K562 (cell line): ENCODE measurements at regions not wholly inside any gene's neighbourhood (a gene's known extent, or its start where the extent isn't known, plus 50 kb on each side); places are given as distances from the start of the nearest gene placed in this dataset.

Experiments
- ATAC-seq: fragments of 200-7000 bp; cut with Tn5 transposase; 3 replicates; pipeline ENCODE4 v1.9.1; 2020; ENCODE audit warnings: moderate library complexity
- BruUV-seq: library from RNA; stranded (reverse); fragments of 400-500 nt; replicated peaks from 2 replicates; lab custom pipeline; 2021; lab: Mats Ljungman, UMichigan
- CTCF ChIA-PET: fragments of 300-600 bp; formaldehyde crosslinking; extraction: SDS; loops from one replicate; lab custom pipeline; 2021; ENCODE audit warnings: low intra/inter-chr PET ratio; lab: Yijun Ruan, JAX
- POLR2A ChIA-PET: fragments of 300-600, 350-650 bp; sonication (Branson Sonifier 250); formaldehyde crosslinking; extraction: SDS; loops from one replicate; lab custom pipeline; 2021; ENCODE audit warnings: antibody characterized with exemption, inconsistent platforms; lab: Yijun Ruan, JAX
- DNase-seq, 4 experiments: peaks; one replicate each; pipeline versions ENCODE4 v3.0.0 to v3.0.0-alpha.2; 2011 to 2018; ENCODE audit warnings: low spot score in 3 of 4, mixed read lengths in 3 of 4; ENCODE audit errors: extremely low read depth in 1 of 4
- FAIRE-seq: peaks from 2 replicates; lab custom pipeline; 2011; peaks lifted over from hg19 to GRCh38; lab: Jason Lieb, UNC
- H2AFZ ChIP-seq: 2 replicates; pipeline ENCODE4 v1.6.0; 2011; ENCODE audit warnings: low read depth, low read length, control low read depth, inconsistent platforms
- H3K27ac ChIP-seq: fragments of 200-600 bp; 3 replicates; pipeline ENCODE4 v1.8.0; 2011; ENCODE audit warnings: low read depth, mild to moderate bottlenecking, control low read depth, inconsistent platforms, low read length, moderate library complexity, mixed read lengths; ENCODE audit errors: extremely low read depth
- H3K27me3 ChIP-seq, 2 experiments: fragments of 300-600 bp in 1 of 2; 2 replicates in 1 of 2; 3 replicates in 1 of 2; pipeline versions ENCODE4 v1.6.0 to v1.8.0; 2011; ENCODE audit warnings: inconsistent platforms in 2 of 2, low read length in 2 of 2, mild to moderate bottlenecking in 1 of 2, mixed read lengths in 1 of 2, moderate library complexity in 1 of 2; ENCODE audit not compliant: control insufficient read depth in 2 of 2, insufficient read depth in 2 of 2
- H3K36me3 ChIP-seq: fragments of 300-600 bp; 3 replicates; pipeline ENCODE4 v1.8.0; 2011; ENCODE audit warnings: mild to moderate bottlenecking, low read length, inconsistent platforms; ENCODE audit not compliant: control insufficient read depth, insufficient read depth
- H3K4me1 ChIP-seq, 2 experiments: fragments of 200-600 bp in 1 of 2; replicated peaks in 1 of 2; 2 replicates in 1 of 2; 3 replicates in 1 of 2; pipeline versions ENCODE4 v1.5.1 to v1.8.0; 2011; ENCODE audit warnings: inconsistent platforms in 2 of 2, low read length in 2 of 2, mild to moderate bottlenecking in 1 of 2, mixed read lengths in 1 of 2, moderate library complexity in 1 of 2; ENCODE audit not compliant: control insufficient read depth in 2 of 2, insufficient read depth in 2 of 2
- H3K4me2 ChIP-seq: 2 replicates; pipeline ENCODE4 v1.6.1; 2011; ENCODE audit warnings: low read length, control low read depth, inconsistent platforms, mixed read lengths; ENCODE audit not compliant: insufficient read depth
- H3K4me3 ChIP-seq: fragments of 200-600 bp; sonication (generic), shearing (Covaris generic); 2 replicates; pipeline ENCODE4 v1.5.1; 2016; ENCODE audit warnings: control low read depth, inconsistent platforms
- H3K79me2 ChIP-seq: fragments of 200-600 bp; 3 replicates; pipeline ENCODE4 v1.8.0; 2011; ENCODE audit warnings: low read length, inconsistent platforms; ENCODE audit not compliant: control insufficient read depth, insufficient read depth
- H3K9ac ChIP-seq, 2 experiments: 2 replicates each; pipeline versions ENCODE4 v1.6.0 to v1.6.1; 2011; ENCODE audit warnings: low read depth in 2 of 2, low read length in 2 of 2, control low read depth in 1 of 2, inconsistent platforms in 1 of 2, mild to moderate bottlenecking in 1 of 2, mixed read lengths in 1 of 2; ENCODE audit not compliant: insufficient read depth in 1 of 2
- H3K9me1 ChIP-seq: one replicate; pipeline ENCODE4 v1.6.0; 2011; ENCODE audit warnings: inconsistent platforms, mild to moderate bottlenecking, low read length, moderate library complexity; ENCODE audit not compliant: control insufficient read depth, insufficient read depth
- H3K9me3 ChIP-seq: replicated peaks from 2 replicates; pipeline ENCODE4 v1.5.1; 2011; ENCODE audit warnings: low read depth, low read length, inconsistent platforms; ENCODE audit not compliant: control insufficient read depth, insufficient read depth
- H4K20me1 ChIP-seq: replicated peaks from 2 replicates; pipeline ENCODE4 v1.6.1; 2011; ENCODE audit warnings: low read length, inconsistent platforms, mixed read lengths; ENCODE audit not compliant: control insufficient read depth, insufficient read depth
- CBX3 ChIP-seq, 2 experiments: IDR thresholded peaks; 1 replicate in 1 of 2; 2 replicates in 1 of 2; pipeline ENCODE4 v1.6.1; 2012; ENCODE audit warnings: inconsistent platforms in 2 of 2, low read length in 2 of 2, borderline replicate concordance in 1 of 2, control low read depth in 1 of 2
- HCFC1 ChIP-seq: IDR thresholded peaks from 2 replicates; pipeline ENCODE4 v1.6.1; 2012; ENCODE audit warnings: low read depth, low read length, improper control_type of control experiment
- JUNB ChIP-seq: fragments of 450-650 bp; formaldehyde crosslinking; conservative IDR thresholded peaks from 2 replicates; pipeline ENCODE4 v1.4.0; 2020; ENCODE audit warnings: mild to moderate bottlenecking
- KAT7 ChIP-seq: sonication (generic); formaldehyde crosslinking; IDR thresholded peaks from 2 replicates; pipeline ENCODE4 v1.8.0; 2022; ENCODE audit warnings: missing genetic modification reagents, mild to moderate bottlenecking, borderline replicate concordance
- KDM5B ChIP-seq: fragments of 200-600 bp; sonication (generic); IDR thresholded peaks from 2 replicates; pipeline ENCODE4 v1.6.1; 2012; ENCODE audit warnings: low read depth, mild to moderate bottlenecking, moderate library complexity, low read length, control low read depth, inconsistent platforms; ENCODE audit not compliant: insufficient replicate concordance
- MAFF ChIP-seq: IDR thresholded peaks from 2 replicates; pipeline ENCODE4 v1.6.1; 2012; ENCODE audit warnings: low read length, improper control_type of control experiment
- NFRKB ChIP-seq: fragments of 450-650 bp; IDR thresholded peaks from 2 replicates; pipeline ENCODE4 v1.6.1; 2016; ENCODE audit warnings: low read depth
- SAFB ChIP-seq: fragments of 200-400 bp; formaldehyde crosslinking; IDR thresholded peaks from 2 replicates; pipeline ENCODE4 v1.6.1; 2017; ENCODE audit warnings: low read depth, low read length, borderline replicate concordance
- SRSF1 ChIP-seq: fragments of 200-400 bp; formaldehyde crosslinking; IDR thresholded peaks from 2 replicates; pipeline ENCODE4 v1.6.1; 2017; ENCODE audit warnings: mild to moderate bottlenecking, low read depth, low read length, moderate library complexity
- TRIM28 ChIP-seq: fragments of 450-650 bp; IDR thresholded peaks from 2 replicates; pipeline ENCODE4 v1.6.1; 2017
- ZNF23 ChIP-seq: fragments of 250-450 bp; sonication (Bioruptor Pico); IDR thresholded peaks from 2 replicates; pipeline ENCODE4 v1.4.0; 2020; ENCODE audit warnings: mild to moderate bottlenecking
- ZNF232 ChIP-seq: sonication (generic); formaldehyde crosslinking; IDR thresholded peaks from 2 replicates; pipeline ENCODE4 v1.8.0; 2022; ENCODE audit warnings: mild to moderate bottlenecking, missing genetic modification reagents
- WGBS: fragments of 100-300 bp; shearing (Covaris generic); methylation state at CpG from one replicate; pipeline ENCODE4 v1.1.6; 2016; ENCODE audit warnings: low coverage, mixed read lengths; ENCODE audit not compliant: insufficient coverage; ENCODE audit errors: missing lambda C conversion rate; 5-methylcytosine and 5-hydroxymethylcytosine counted together
- in situ Hi-C: fragments of 300-500 bp; cut with MboI; formaldehyde crosslinking; loops from 4 replicates; pipeline ENCODE4 v1.15.0; 2018; ENCODE audit warnings: inconsistent platforms, mixed read lengths
- intact Hi-C: fragments of 100-400 bp; cut with micrococcal nuclease; formaldehyde crosslinking; loops from 2 replicates; pipeline ENCODE4 v1.14.2; 2022
- TF ChIP-seq, protein P1 (sequence below): fragments of 450-650 bp; IDR thresholded peaks from 2 replicates; pipeline ENCODE4 v1.6.1; 2016; ENCODE audit warnings: low read depth

GRCh38 chrX:151088221-151088620 is 88.2 kb upstream of the GPR50 start:
- no peaks in the 10 kb centered on the region for H4K20me1 ChIP-seq
- 0% methylated on average over 3 of the region's 3 CpGs for WGBS
- ATAC-seq (no peak), DNase-seq (no peak), FAIRE-seq (no peak)
- no peaks in the 10 kb centered on the region for H3K9me1 ChIP-seq
- peaks cover 0 to 8% of the 10 kb centered on the region in 2 experiments; a peak in 3 of 5 replicates for H3K27me3 ChIP-seq
- no peaks in the 10 kb centered on the region for H3K4me1 ChIP-seq
- ChIA-PET POLR2A (no interaction called here), CTCF (no interaction called here)
- no peak overlapping the region for H3K9ac ChIP-seq
- H3K4me3 ChIP-seq = no peak overlapping the region
- no peak overlapping the region for H3K27ac ChIP-seq
- intact Hi-C loops (no loop called here), in situ Hi-C loops (loop anchor here (10.0 kb wide), 1 partner anchor 313 kb away; no protein-coding TSS in a partner anchor)
- TF ChIP-seq, protein P1, sequence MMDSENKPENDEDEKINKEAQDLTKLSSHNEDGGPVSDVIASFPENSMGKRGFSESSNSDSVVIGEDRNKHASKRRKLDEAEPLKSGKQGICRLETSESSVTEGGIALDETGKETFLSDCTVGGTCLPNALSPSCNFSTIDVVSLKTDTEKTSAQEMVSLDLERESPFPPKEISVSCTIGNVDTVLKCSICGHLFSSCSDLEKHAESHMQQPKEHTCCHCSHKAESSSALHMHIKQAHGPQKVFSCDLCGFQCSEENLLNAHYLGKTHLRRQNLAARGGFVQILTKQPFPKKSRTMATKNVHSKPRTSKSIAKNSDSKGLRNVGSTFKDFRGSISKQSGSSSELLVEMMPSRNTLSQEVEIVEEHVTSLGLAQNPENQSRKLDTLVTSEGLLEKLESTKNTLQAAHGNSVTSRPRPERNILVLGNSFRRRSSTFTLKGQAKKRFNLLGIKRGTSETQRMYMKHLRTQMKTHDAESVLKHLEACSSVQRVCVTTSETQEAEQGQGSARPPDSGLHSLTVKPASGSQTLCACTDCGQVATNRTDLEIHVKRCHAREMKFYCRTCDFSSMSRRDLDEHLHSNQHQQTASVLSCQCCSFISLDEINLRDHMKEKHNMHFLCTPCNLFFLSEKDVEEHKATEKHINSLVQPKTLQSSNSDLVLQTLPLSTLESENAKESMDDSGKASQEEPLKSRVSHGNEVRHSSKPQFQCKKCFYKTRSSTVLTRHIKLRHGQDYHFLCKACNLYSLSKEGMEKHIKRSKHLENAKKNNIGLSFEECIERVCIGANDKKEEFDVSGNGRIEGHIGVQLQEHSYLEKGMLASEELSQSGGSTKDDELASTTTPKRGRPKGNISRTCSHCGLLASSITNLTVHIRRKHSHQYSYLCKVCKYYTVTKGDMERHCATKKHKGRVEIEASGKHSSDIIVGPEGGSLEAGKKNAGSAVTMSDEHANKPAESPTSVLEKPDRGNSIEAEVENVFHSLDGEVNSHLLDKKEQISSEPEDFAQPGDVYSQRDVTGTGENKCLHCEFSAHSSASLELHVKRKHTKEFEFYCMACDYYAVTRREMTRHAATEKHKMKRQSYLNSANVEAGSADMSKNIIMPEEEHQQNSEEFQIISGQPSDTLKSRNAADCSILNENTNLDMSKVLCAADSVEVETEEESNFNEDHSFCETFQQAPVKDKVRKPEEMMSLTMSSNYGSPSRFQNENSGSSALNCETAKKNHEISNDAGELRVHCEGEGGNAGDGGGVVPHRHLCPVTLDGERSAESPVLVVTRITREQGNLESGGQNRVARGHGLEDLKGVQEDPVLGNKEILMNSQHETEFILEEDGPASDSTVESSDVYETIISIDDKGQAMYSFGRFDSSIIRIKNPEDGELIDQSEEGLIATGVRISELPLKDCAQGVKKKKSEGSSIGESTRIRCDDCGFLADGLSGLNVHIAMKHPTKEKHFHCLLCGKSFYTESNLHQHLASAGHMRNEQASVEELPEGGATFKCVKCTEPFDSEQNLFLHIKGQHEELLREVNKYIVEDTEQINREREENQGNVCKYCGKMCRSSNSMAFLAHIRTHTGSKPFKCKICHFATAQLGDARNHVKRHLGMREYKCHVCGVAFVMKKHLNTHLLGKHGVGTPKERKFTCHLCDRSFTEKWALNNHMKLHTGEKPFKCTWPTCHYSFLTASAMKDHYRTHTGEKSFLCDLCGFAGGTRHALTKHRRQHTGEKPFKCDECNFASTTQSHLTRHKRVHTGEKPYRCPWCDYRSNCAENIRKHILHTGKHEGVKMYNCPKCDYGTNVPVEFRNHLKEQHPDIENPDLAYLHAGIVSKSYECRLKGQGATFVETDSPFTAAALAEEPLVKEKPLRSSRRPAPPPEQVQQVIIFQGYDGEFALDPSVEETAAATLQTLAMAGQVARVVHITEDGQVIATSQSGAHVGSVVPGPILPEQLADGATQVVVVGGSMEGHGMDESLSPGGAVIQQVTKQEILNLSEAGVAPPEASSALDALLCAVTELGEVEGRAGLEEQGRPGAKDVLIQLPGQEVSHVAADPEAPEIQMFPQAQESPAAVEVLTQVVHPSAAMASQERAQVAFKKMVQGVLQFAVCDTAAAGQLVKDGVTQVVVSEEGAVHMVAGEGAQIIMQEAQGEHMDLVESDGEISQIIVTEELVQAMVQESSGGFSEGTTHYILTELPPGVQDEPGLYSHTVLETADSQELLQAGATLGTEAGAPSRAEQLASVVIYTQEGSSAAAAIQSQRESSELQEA = no peak
- no peak for TF ChIP-seq SRSF1
- no peak for TF ChIP-seq SAFB
- TF ChIP-seq JUNB = no peak
- no peak for TF ChIP-seq MAFF
- no peak for TF ChIP-seq TRIM28
- no peak for TF ChIP-seq NFRKB
- TF ChIP-seq KDM5B = no peak
- no peak for TF ChIP-seq ZNF232 (CRISPR knock-in tag)
- no peak for TF ChIP-seq HCFC1
- no peak for TF ChIP-seq KAT7 (CRISPR knock-in tag)
- no peak for TF ChIP-seq CBX3 (IDR thresholded peaks at IDR 0.05; ENCODE audit: borderline replicate concordance in 1 of 2, low read length in 2 of 2)
- no peak for TF ChIP-seq ZNF23
- no peaks in the 10 kb centered on the region for H3K79me2 ChIP-seq
- H3K9me3 ChIP-seq = no peaks in the 10 kb centered on the region
- no TSS peak for BruUV-seq
- no peaks in the 10 kb centered on the region for H3K36me3 ChIP-seq
- H2AFZ ChIP-seq = no peak overlapping the region
- no peak overlapping the region for H3K4me2 ChIP-seq
